ENCODE measurements at regions not wholly inside any gene's neighbourhood (a gene's known extent, or its start where the extent isn't known, plus 50 kb on each side); places are given as distances from the start of the nearest gene placed in this dataset.
A peak's percentile ranks its signal among the peaks of the same experiment; 100 is the strongest.

GRCh38 chr11:32039149-32039548 is 51.7 kb upstream of the RCN1 start:
- DNase-seq (ENCODE audit: low spot score) = no peak

- no peak for DNase-seq (ENCODE audit: low spot score)
Observed at GRCh38 chr11:32034680-32035079, 56.2 kb upstream of the RCN1 start.

- no peak for DNase-seq (ENCODE audit: low spot score)
Observed at GRCh38 chr11:32034149-32034548, 56.7 kb upstream of the RCN1 start.

GRCh38 chr11:32033491-32033890 is 57.4 kb upstream of the RCN1 start:
- no peak for DNase-seq (ENCODE audit: low spot score)

GRCh38 chr11:32033067-32033466 is 57.8 kb upstream of the RCN1 start:
- DNase-seq (ENCODE audit: low spot score) = no peak

- no peak for DNase-seq (ENCODE audit: low spot score)
Observed at GRCh38 chr11:32032478-32032877, 58.4 kb upstream of the RCN1 start.

- no peak for DNase-seq (ENCODE audit: low spot score)
Observed at GRCh38 chr11:32032052-32032451, 58.8 kb upstream of the RCN1 start.

- no peak for DNase-seq (ENCODE audit: low spot score)
Observed at GRCh38 chr11:32030875-32031503, 59.9 kb upstream of the RCN1 start.

- no peak for DNase-seq (ENCODE audit: low spot score)
Observed at GRCh38 chr11:32029721-32030120, 61.2 kb upstream of the RCN1 start.

GRCh38 chr11:32028201-32028600 is 62.7 kb upstream of the RCN1 start:
- DNase-seq (ENCODE audit: low spot score) = no peak

GRCh38 chr11:32026766-32027165 is 64.1 kb upstream of the RCN1 start:
- DNase-seq (ENCODE audit: low spot score) = no peak

GRCh38 chr11:32024948-32025347 is 65.9 kb upstream of the RCN1 start:
- DNase-seq (ENCODE audit: low spot score) = no peak

GRCh38 chr11:32023370-32024305 is 67.2 kb upstream of the RCN1 start:
- DNase-seq (ENCODE audit: low spot score) = peak; percentile 72

GRCh38 chr11:32018672-32019071 is 72.2 kb upstream of the RCN1 start:
- no peak for DNase-seq (ENCODE audit: low spot score)

- DNase-seq (ENCODE audit: low spot score) = no peak
Observed at GRCh38 chr11:32016111-32016510, 74.8 kb upstream of the RCN1 start.

GRCh38 chr11:32015427-32015826 is 75.4 kb upstream of the RCN1 start:
- DNase-seq (ENCODE audit: low spot score) = no peak

- no peak for DNase-seq (ENCODE audit: low spot score)
Observed at GRCh38 chr11:32013603-32014002, 77.3 kb upstream of the RCN1 start.

- DNase-seq (ENCODE audit: low spot score) = no peak
Observed at GRCh38 chr11:32012049-32012448, 78.8 kb upstream of the RCN1 start.

GRCh38 chr11:32008880-32009551 is 81.9 kb upstream of the RCN1 start:
- no peak for DNase-seq (ENCODE audit: low spot score)

- DNase-seq (ENCODE audit: low spot score) = peak; percentile 85
Observed at GRCh38 chr11:32006799-32007388, 84.0 kb upstream of the RCN1 start.

GRCh38 chr11:32005786-32006416 is 85.0 kb upstream of the RCN1 start:
- peak; percentile 64 for DNase-seq (ENCODE audit: low spot score)

GRCh38 chr11:32003335-32003734 is 87.5 kb upstream of the RCN1 start:
- no peak for DNase-seq (ENCODE audit: low spot score)

Measured in cerebellar cortex (tissue), 1 donor.